ENCODE measurements at regions not wholly inside any gene's neighbourhood (a gene's known extent, or its start where the extent isn't known, plus 50 kb on each side); places are given as distances from the start of the nearest gene placed in this dataset.

GRCh38 chr16:80066805-80067580 is 466.5 kb upstream of the MAF start:
- DNase-seq: no peak

- DNase-seq: peak; percentile 87
These were observed 465.0 kb upstream of the MAF start for GRCh38 chr16:80065541-80065940.

GRCh38 chr16:80063713-80064069 is 463.2 kb upstream of the MAF start:
- no peak for DNase-seq

- no peak for DNase-seq
These were observed 462.6 kb upstream of the MAF start for GRCh38 chr16:80063031-80063712.

GRCh38 chr16:80062361-80063030 is 462.0 kb upstream of the MAF start:
- no peak for DNase-seq

GRCh38 chr16:80060470-80060869 is 459.9 kb upstream of the MAF start:
- DNase-seq: no peak

- DNase-seq: no peak
These were observed 459.3 kb upstream of the MAF start for GRCh38 chr16:80059836-80060235.

- DNase-seq: no peak
These were observed 457.7 kb upstream of the MAF start for GRCh38 chr16:80058214-80058613.

- no peak for DNase-seq
These were observed 455.8 kb upstream of the MAF start for GRCh38 chr16:80056324-80056723.

- DNase-seq: no peak
These were observed 455.3 kb upstream of the MAF start for GRCh38 chr16:80055831-80056230.

GRCh38 chr16:80054647-80055046 is 454.1 kb upstream of the MAF start:
- no peak for DNase-seq

- no peak for DNase-seq
These were observed 450.5 kb upstream of the MAF start for GRCh38 chr16:80051040-80051439.

- no peak for DNase-seq
These were observed 447.7 kb upstream of the MAF start for GRCh38 chr16:80048250-80048649.

- peak; percentile 84 for DNase-seq
These were observed 447.3 kb upstream of the MAF start for GRCh38 chr16:80047842-80048241.

- peak; percentile 17 for DNase-seq
These were observed 446.3 kb upstream of the MAF start for GRCh38 chr16:80046848-80047247.

- no peak for DNase-seq
These were observed 445.7 kb upstream of the MAF start for GRCh38 chr16:80046261-80046660.

- peak; percentile 93 for DNase-seq
These were observed 445.3 kb upstream of the MAF start for GRCh38 chr16:80045861-80046260.

GRCh38 chr16:80041410-80041809 is 440.9 kb upstream of the MAF start:
- DNase-seq: no peak

GRCh38 chr16:80040814-80041213 is 440.3 kb upstream of the MAF start:
- DNase-seq: no peak

GRCh38 chr16:80040413-80040812 is 439.9 kb upstream of the MAF start:
- DNase-seq: no peak

GRCh38 chr16:80039777-80040176 is 439.2 kb upstream of the MAF start:
- no peak for DNase-seq

GRCh38 chr16:80038566-80038965 is 438.0 kb upstream of the MAF start:
- no peak for DNase-seq

- no peak for DNase-seq
These were observed 434.6 kb upstream of the MAF start for GRCh38 chr16:80034948-80035663.

- no peak for DNase-seq
These were observed 433.9 kb upstream of the MAF start for GRCh38 chr16:80034469-80034826.
